KOPT-K1 (cell line): ENCODE measurements at regions not wholly inside any gene's neighbourhood (a gene's known extent, or its start where the extent isn't known, plus 50 kb on each side); places are given as distances from the start of the nearest gene placed in this dataset.
"Not testable (repeated sequence)": the region's sequence is repeated elsewhere in the genome, so short reads cannot be mapped to it uniquely, and the experiment has no call there.

Experiments used
- H3K27ac ChIP-seq: fragments of 200-600 bp; sonication (generic); 2 replicates; pipeline ENCODE4 v1.5.1; 2016; ENCODE audit warnings: antibody characterized with exemption, mild to moderate bottlenecking, low read depth, low read length; ENCODE audit not compliant: poor library complexity, severe bottlenecking
- H3K36me3 ChIP-seq: fragments of 200-600 bp; sonication (generic); 2 replicates; pipeline ENCODE4 v1.5.1; 2017; ENCODE audit warnings: antibody characterized with exemption, mild to moderate bottlenecking, low read length, moderate library complexity; ENCODE audit not compliant: insufficient read depth
- H3K9me3 ChIP-seq: fragments of 200-600 bp; sonication (generic); 2 replicates; pipeline ENCODE4 v1.5.1; 2017; ENCODE audit warnings: antibody characterized with exemption, low read length, mild to moderate bottlenecking; ENCODE audit not compliant: insufficient read depth, poor library complexity, severe bottlenecking

GRCh38 chr2:133624551-133624950, 56.3 kb upstream of the NCKAP5 start:
- Histone ChIP-seq H3K9me3 (no peaks in the 10 kb centered on the region), H3K36me3 (no peaks in the 10 kb centered on the region), H3K27ac (no peak overlapping the region)

- Histone ChIP-seq H3K27ac (no peak overlapping the region), H3K36me3 (no peaks in the 10 kb centered on the region), H3K9me3 (no peaks in the 10 kb centered on the region)
Observed at GRCh38 chr2:133627741-133628140, 59.5 kb upstream of the NCKAP5 start.

- Histone ChIP-seq H3K9me3 (no peaks in the 10 kb centered on the region), H3K27ac (no peak overlapping the region), H3K36me3 (no peaks in the 10 kb centered on the region)
Observed at GRCh38 chr2:133633309-133633708, 65.0 kb upstream of the NCKAP5 start.

GRCh38 chr2:133633881-133634409, 65.7 kb upstream of the NCKAP5 start:
- no peaks in the 10 kb centered on the region for H3K9me3 ChIP-seq
- H3K27ac ChIP-seq = no peak overlapping the region
- H3K36me3 ChIP-seq = no peaks in the 10 kb centered on the region

- Histone ChIP-seq H3K27ac (no peak overlapping the region), H3K9me3 (no peaks in the 10 kb centered on the region), H3K36me3 (no peaks in the 10 kb centered on the region)
Observed at GRCh38 chr2:133635131-133635530, 66.9 kb upstream of the NCKAP5 start.

- Histone ChIP-seq H3K36me3 (no peaks in the 10 kb centered on the region), H3K27ac (no peak overlapping the region), H3K9me3 (no peaks in the 10 kb centered on the region)
Observed at GRCh38 chr2:133636287-133636686, 68.0 kb upstream of the NCKAP5 start.

- Histone ChIP-seq H3K27ac (no peak overlapping the region), H3K36me3 (no peaks in the 10 kb centered on the region), H3K9me3 (no peaks in the 10 kb centered on the region)
Observed at GRCh38 chr2:133640103-133640502, 71.8 kb upstream of the NCKAP5 start.

GRCh38 chr2:133641497-133641896, 73.2 kb upstream of the NCKAP5 start:
- no peaks in the 10 kb centered on the region for H3K9me3 ChIP-seq
- no peak overlapping the region for H3K27ac ChIP-seq
- H3K36me3 ChIP-seq = no peaks in the 10 kb centered on the region

GRCh38 chr2:133641942-133642725, 73.9 kb upstream of the NCKAP5 start:
- Histone ChIP-seq H3K27ac (no peak overlapping the region), H3K36me3 (no peaks in the 10 kb centered on the region), H3K9me3 (no peaks in the 10 kb centered on the region)

GRCh38 chr2:133642791-133643191, 74.5 kb upstream of the NCKAP5 start:
- no peak overlapping the region for H3K27ac ChIP-seq
- no peaks in the 10 kb centered on the region for H3K9me3 ChIP-seq
- H3K36me3 ChIP-seq = no peaks in the 10 kb centered on the region

- Histone ChIP-seq H3K27ac (no peak overlapping the region), H3K36me3 (no peaks in the 10 kb centered on the region), H3K9me3 (no peaks in the 10 kb centered on the region)
Observed at GRCh38 chr2:133643863-133644262, 75.6 kb upstream of the NCKAP5 start.

- H3K27ac ChIP-seq = no peak overlapping the region
- no peaks in the 10 kb centered on the region for H3K9me3 ChIP-seq
- H3K36me3 ChIP-seq = no peaks in the 10 kb centered on the region
Observed at GRCh38 chr2:133644846-133645245, 76.6 kb upstream of the NCKAP5 start.

GRCh38 chr2:133647386-133647785, 79.1 kb upstream of the NCKAP5 start:
- H3K27ac ChIP-seq, H3K9me3 ChIP-seq, H3K36me3 ChIP-seq: not testable (repeated sequence)

- no peaks in the 10 kb centered on the region for H3K36me3 ChIP-seq
Observed at GRCh38 chr2:133651861-133652260, 83.6 kb upstream of the NCKAP5 start.

GRCh38 chr2:133652398-133652797, 84.1 kb upstream of the NCKAP5 start:
- Histone ChIP-seq H3K36me3 (no peaks in the 10 kb centered on the region), H3K27ac (no peak overlapping the region), H3K9me3 (no peaks in the 10 kb centered on the region)

More at GRCh38 chr2:133651861-133652260, 83.6 kb upstream of the NCKAP5 start:
- no peak overlapping the region for H3K27ac ChIP-seq
- H3K9me3 ChIP-seq = no peaks in the 10 kb centered on the region

- Histone ChIP-seq H3K36me3 (no peaks in the 10 kb centered on the region), H3K27ac (no peak overlapping the region), H3K9me3 (no peaks in the 10 kb centered on the region)
Observed at GRCh38 chr2:133653056-133653455, 84.8 kb upstream of the NCKAP5 start.
